ENCODE measurements at regions not wholly inside any gene's neighbourhood (a gene's known extent, or its start where the extent isn't known, plus 50 kb on each side); places are given as distances from the start of the nearest gene placed in this dataset.

GRCh38 chr12:16914853-16915252, 308.9 kb upstream of the LMO3 start:
- H3K27me3 ChIP-seq (ENCODE audit: insufficient read depth in 3 of 3, low read length in 2 of 3) = no peaks in the 10 kb centered on the region
- no peaks in the 10 kb centered on the region for H3K4me1 ChIP-seq
- H3K27ac ChIP-seq = no peak overlapping the region
- 55 to 59% (median 58%) methylated on average over 1 of the region's 1 CpG for WGBS, 3 donors
- TF ChIP-seq, protein P1, sequence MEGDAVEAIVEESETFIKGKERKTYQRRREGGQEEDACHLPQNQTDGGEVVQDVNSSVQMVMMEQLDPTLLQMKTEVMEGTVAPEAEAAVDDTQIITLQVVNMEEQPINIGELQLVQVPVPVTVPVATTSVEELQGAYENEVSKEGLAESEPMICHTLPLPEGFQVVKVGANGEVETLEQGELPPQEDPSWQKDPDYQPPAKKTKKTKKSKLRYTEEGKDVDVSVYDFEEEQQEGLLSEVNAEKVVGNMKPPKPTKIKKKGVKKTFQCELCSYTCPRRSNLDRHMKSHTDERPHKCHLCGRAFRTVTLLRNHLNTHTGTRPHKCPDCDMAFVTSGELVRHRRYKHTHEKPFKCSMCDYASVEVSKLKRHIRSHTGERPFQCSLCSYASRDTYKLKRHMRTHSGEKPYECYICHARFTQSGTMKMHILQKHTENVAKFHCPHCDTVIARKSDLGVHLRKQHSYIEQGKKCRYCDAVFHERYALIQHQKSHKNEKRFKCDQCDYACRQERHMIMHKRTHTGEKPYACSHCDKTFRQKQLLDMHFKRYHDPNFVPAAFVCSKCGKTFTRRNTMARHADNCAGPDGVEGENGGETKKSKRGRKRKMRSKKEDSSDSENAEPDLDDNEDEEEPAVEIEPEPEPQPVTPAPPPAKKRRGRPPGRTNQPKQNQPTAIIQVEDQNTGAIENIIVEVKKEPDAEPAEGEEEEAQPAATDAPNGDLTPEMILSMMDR (IDR thresholded peaks at IDR 0.05) = no peak
- H3K4me3 ChIP-seq = no peak overlapping the region
- DNase-seq = no peak
- intact Hi-C loops (cut with DNase I) = no loop called here
- peaks cover 6% of the 10 kb centered on the region for H3K9me3 ChIP-seq
- ATAC-seq = no peak
- H3K36me3 ChIP-seq (ENCODE audit: insufficient read depth in 1 of 2, low read depth in 1 of 2) = no peaks in the 10 kb centered on the region

GRCh38 chr12:16913832-16914490, 308.0 kb upstream of the LMO3 start:
- H3K36me3 ChIP-seq (ENCODE audit: insufficient read depth in 1 of 2, low read depth in 1 of 2) = no peaks in the 10 kb centered on the region
- intact Hi-C loops (cut with DNase I) = no loop called here
- DNase-seq = no peak
- H3K27me3 ChIP-seq (ENCODE audit: insufficient read depth in 3 of 3, low read length in 2 of 3) = no peaks in the 10 kb centered on the region
- TF ChIP-seq, protein P1 (IDR thresholded peaks at IDR 0.05) = no peak
- H3K27ac ChIP-seq = no peak overlapping the region
- H3K4me3 ChIP-seq = no peak overlapping the region
- ATAC-seq = no peak
- H3K4me1 ChIP-seq = no peaks in the 10 kb centered on the region
- H3K9me3 ChIP-seq = no peaks in the 10 kb centered on the region
- 71 to 84% (median 82%) methylated on average over 1 of the region's 1 CpG for WGBS, 3 donors

GRCh38 chr12:16901946-16902345, 296.0 kb upstream of the LMO3 start:
- WGBS, 3 donors = 72 to 80% (median 75%) methylated on average over 3 of the region's 3 CpGs
- no peaks in the 10 kb centered on the region for H3K9me3 ChIP-seq
- H3K4me3 ChIP-seq = no peak overlapping the region
- H3K36me3 ChIP-seq (ENCODE audit: insufficient read depth in 1 of 2, low read depth in 1 of 2) = no peaks in the 10 kb centered on the region
- no peak overlapping the region for H3K27ac ChIP-seq
- H3K27me3 ChIP-seq (ENCODE audit: insufficient read depth in 3 of 3, low read length in 2 of 3) = no peaks in the 10 kb centered on the region
- no peaks in the 10 kb centered on the region for H3K4me1 ChIP-seq
- intact Hi-C loops (cut with DNase I) = no loop called here
- TF ChIP-seq, protein P1 (IDR thresholded peaks at IDR 0.05) = no peak
- DNase-seq (no peak), ATAC-seq (no peak)

DNA sequence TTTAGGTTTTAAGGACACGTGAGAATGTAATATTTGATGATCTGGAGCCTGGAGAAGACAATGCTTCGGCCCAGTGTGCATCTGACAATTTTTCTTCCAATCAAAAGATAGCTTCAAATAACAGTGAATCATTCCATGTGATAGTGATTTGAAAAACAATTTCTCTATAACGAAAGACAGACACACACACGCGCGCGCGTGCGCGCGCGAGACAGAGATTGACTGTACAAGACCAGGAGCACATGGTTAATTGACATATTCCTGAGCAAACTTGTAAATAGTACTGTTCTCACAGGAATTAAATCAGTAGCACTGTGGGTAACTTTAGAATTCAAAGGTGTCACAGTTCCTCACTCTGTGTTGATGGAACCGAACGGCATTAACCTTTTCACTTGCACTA, 287.5 kb upstream of the LMO3 start:
- ATAC-seq (no peak), DNase-seq (no peak)
- H3K36me3 ChIP-seq (ENCODE audit: insufficient read depth in 1 of 2, low read depth in 1 of 2) = no peaks in the 10 kb centered on the region
- H3K27ac ChIP-seq = no peak overlapping the region
- TF ChIP-seq, protein P1 (IDR thresholded peaks at IDR 0.05) = no peak
- intact Hi-C loops (cut with DNase I) = no loop called here
- H3K4me1 ChIP-seq = no peaks in the 10 kb centered on the region
- H3K9me3 ChIP-seq = peaks cover 7% of the 10 kb centered on the region
- no peak overlapping the region for H3K4me3 ChIP-seq
- 92 to 93% (median 92%) methylated on average over 14 of the region's 14 CpGs for WGBS, 3 donors
- no peaks in the 10 kb centered on the region for H3K27me3 ChIP-seq (ENCODE audit: insufficient read depth in 3 of 3, low read length in 2 of 3)

- intact Hi-C loops (cut with DNase I) = no loop called here
- no peak overlapping the region for H3K4me3 ChIP-seq
- no peaks in the 10 kb centered on the region for H3K36me3 ChIP-seq (ENCODE audit: insufficient read depth in 1 of 2, low read depth in 1 of 2)
- no peaks in the 10 kb centered on the region for H3K27me3 ChIP-seq (ENCODE audit: insufficient read depth in 3 of 3, low read length in 2 of 3)
- H3K4me1 ChIP-seq = no peaks in the 10 kb centered on the region
- peaks cover 7% of the 10 kb centered on the region for H3K9me3 ChIP-seq
- ATAC-seq = no peak
- H3K27ac ChIP-seq = no peak overlapping the region
- TF ChIP-seq, protein P1 (IDR thresholded peaks at IDR 0.05) = no peak
- DNase-seq = no peak
Measured at GRCh38 chr12:16891673-16892072, 285.7 kb upstream of the LMO3 start.

All from psoas muscle (tissue), 7 donors.